ENCODE measurements at regions not wholly inside any gene's neighbourhood (a gene's known extent, or its start where the extent isn't known, plus 50 kb on each side); places are given as distances from the start of the nearest gene placed in this dataset.

DNA sequence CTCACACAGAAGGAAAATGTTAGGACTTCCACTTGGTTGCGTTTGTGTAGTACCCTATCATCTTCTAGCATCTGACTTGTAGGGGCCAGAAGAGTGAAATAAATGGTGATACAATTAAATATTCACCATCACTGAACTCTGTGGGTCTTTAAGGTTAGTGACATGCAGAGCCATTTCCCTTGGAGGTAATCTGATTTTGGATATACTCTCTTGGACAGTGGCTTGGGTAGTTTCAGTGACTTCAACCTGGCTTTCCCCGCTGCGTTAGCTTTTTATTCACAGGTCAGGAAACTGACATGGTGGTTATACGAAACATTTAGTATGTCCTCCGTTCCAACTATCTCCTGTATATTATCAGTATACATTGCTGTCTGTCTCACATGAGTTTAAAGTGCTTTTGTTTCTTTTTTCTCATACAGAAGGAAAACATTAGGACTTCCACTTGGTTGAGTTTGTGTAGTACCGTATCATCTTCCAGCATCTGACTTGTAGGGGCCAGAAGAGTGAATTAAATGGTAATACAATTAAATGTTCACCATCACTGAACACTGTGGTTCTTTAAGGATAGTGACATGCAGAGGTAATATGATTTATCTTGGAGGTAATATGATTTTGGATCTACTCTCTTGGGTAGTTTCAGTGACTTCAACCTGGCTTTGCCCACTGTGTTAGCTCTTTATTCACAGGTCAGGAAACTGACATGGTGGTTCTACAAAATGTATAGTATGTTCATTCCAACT lies 883.6 kb downstream of the TAF11L14 start:
- H3K36me3 ChIP-seq (ENCODE audit: control insufficient read depth, insufficient read depth, low read length) = no peaks in the 10 kb centered on the region
- no peaks in the 10 kb centered on the region for H3K9me3 ChIP-seq (ENCODE audit: control insufficient read depth, insufficient read depth, low read depth, low read length)
- TF ChIP-seq SIN3A (IDR thresholded peaks at IDR 0.05; ENCODE audit: borderline replicate concordance, insufficient read depth, low read depth, low read length) = no peak
- TF ChIP-seq, protein P1, sequence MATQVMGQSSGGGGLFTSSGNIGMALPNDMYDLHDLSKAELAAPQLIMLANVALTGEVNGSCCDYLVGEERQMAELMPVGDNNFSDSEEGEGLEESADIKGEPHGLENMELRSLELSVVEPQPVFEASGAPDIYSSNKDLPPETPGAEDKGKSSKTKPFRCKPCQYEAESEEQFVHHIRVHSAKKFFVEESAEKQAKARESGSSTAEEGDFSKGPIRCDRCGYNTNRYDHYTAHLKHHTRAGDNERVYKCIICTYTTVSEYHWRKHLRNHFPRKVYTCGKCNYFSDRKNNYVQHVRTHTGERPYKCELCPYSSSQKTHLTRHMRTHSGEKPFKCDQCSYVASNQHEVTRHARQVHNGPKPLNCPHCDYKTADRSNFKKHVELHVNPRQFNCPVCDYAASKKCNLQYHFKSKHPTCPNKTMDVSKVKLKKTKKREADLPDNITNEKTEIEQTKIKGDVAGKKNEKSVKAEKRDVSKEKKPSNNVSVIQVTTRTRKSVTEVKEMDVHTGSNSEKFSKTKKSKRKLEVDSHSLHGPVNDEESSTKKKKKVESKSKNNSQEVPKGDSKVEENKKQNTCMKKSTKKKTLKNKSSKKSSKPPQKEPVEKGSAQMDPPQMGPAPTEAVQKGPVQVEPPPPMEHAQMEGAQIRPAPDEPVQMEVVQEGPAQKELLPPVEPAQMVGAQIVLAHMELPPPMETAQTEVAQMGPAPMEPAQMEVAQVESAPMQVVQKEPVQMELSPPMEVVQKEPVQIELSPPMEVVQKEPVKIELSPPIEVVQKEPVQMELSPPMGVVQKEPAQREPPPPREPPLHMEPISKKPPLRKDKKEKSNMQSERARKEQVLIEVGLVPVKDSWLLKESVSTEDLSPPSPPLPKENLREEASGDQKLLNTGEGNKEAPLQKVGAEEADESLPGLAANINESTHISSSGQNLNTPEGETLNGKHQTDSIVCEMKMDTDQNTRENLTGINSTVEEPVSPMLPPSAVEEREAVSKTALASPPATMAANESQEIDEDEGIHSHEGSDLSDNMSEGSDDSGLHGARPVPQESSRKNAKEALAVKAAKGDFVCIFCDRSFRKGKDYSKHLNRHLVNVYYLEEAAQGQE (IDR thresholded peaks at IDR 0.05; ENCODE audit: insufficient read depth in 1 of 2, low read depth in 2 of 2, low read length in 1 of 2) = no peak
- no peak for TF ChIP-seq POLR2AphosphoS5 (IDR thresholded peaks at IDR 0.05; ENCODE audit: low read depth, low read length)
- TF ChIP-seq, protein P2, sequence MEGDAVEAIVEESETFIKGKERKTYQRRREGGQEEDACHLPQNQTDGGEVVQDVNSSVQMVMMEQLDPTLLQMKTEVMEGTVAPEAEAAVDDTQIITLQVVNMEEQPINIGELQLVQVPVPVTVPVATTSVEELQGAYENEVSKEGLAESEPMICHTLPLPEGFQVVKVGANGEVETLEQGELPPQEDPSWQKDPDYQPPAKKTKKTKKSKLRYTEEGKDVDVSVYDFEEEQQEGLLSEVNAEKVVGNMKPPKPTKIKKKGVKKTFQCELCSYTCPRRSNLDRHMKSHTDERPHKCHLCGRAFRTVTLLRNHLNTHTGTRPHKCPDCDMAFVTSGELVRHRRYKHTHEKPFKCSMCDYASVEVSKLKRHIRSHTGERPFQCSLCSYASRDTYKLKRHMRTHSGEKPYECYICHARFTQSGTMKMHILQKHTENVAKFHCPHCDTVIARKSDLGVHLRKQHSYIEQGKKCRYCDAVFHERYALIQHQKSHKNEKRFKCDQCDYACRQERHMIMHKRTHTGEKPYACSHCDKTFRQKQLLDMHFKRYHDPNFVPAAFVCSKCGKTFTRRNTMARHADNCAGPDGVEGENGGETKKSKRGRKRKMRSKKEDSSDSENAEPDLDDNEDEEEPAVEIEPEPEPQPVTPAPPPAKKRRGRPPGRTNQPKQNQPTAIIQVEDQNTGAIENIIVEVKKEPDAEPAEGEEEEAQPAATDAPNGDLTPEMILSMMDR (IDR thresholded peaks at IDR 0.05) = no peak
- no peak for TF ChIP-seq TCF7L2 (IDR thresholded peaks at IDR 0.05; ENCODE audit: low read depth, low read length)
- intact Hi-C loops (cut with micrococcal nuclease; ENCODE audit: unreplicated experiment) = no loop called here
- no TSS peak for BruUV-seq (replicated peaks)
- DNase-seq (ENCODE audit: low read depth, low spot score) (no peak), ATAC-seq (no peak)
- H3K27me3 ChIP-seq (ENCODE audit: control insufficient read depth, insufficient read depth, low read length) = no peaks in the 10 kb centered on the region
- H3K27ac ChIP-seq (ENCODE audit: low read length) = no peak overlapping the region
- in situ Hi-C loops (cut with HindIII; ENCODE audit: low pct_unique_long_range_greater_than_20kb, low sequenced_read_pairs) = no loop called here
- H3K4me1 ChIP-seq (ENCODE audit: control insufficient read depth, insufficient read depth, low read length) = no peaks in the 10 kb centered on the region
- H3K4me3 ChIP-seq (ENCODE audit: low read depth in 2 of 2, low read length in 2 of 2) = no peak overlapping the region
- ChIA-PET CTCF (no interaction called here), POLR2A (no interaction called here)

DNA sequence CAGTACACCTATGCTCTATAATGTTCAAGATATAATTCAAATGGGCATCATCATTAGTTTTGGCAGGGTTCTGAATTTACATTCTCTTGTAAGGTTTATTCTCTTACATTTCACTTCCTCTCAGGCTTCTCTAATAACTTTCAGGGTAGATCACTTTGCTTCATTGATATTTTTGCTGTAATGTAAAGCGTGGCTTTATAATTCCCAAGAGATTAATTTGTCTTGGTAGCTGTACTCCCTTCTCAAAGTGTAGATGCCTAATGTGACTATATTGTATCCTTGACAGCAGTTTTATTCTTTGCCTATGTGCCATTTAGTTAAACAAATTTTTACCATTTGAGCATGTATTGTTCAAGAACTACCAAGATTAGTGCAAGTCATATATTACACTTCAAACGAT lies 889.1 kb downstream of the TAF11L14 start:
- CTCF ChIA-PET = no interaction called here
- H3K4me3 ChIP-seq (ENCODE audit: low read depth in 2 of 2, low read length in 2 of 2) = no peak overlapping the region
- DNase-seq (ENCODE audit: low read depth, low spot score) (no peak), ATAC-seq (no peak)
- POLR2A ChIA-PET = no interaction called here
- H3K4me1 ChIP-seq (ENCODE audit: control insufficient read depth, insufficient read depth, low read length) = no peaks in the 10 kb centered on the region
- intact Hi-C loops (cut with micrococcal nuclease; ENCODE audit: unreplicated experiment) (no loop called here), in situ Hi-C loops (cut with HindIII; ENCODE audit: low pct_unique_long_range_greater_than_20kb, low sequenced_read_pairs) (no loop called here)
- H3K27ac ChIP-seq (ENCODE audit: low read length) = no peak overlapping the region
- H3K9me3 ChIP-seq (ENCODE audit: control insufficient read depth, insufficient read depth, low read depth, low read length) = no peaks in the 10 kb centered on the region
- no peaks in the 10 kb centered on the region for H3K36me3 ChIP-seq (ENCODE audit: control insufficient read depth, insufficient read depth, low read length)
- TF ChIP-seq POLR2AphosphoS5 (IDR thresholded peaks at IDR 0.05; ENCODE audit: low read depth, low read length) = no peak
- no peak for TF ChIP-seq TCF7L2 (IDR thresholded peaks at IDR 0.05; ENCODE audit: low read depth, low read length)
- TF ChIP-seq, protein P2 (IDR thresholded peaks at IDR 0.05) = no peak
- TF ChIP-seq SIN3A (IDR thresholded peaks at IDR 0.05; ENCODE audit: borderline replicate concordance, insufficient read depth, low read depth, low read length) = no peak
- TF ChIP-seq, protein P1 (IDR thresholded peaks at IDR 0.05; ENCODE audit: insufficient read depth in 1 of 2, low read depth in 2 of 2, low read length in 1 of 2) = no peak
- no TSS peak for BruUV-seq (replicated peaks)
- no peaks in the 10 kb centered on the region for H3K27me3 ChIP-seq (ENCODE audit: control insufficient read depth, insufficient read depth, low read length)
